Hematopoietic multipotent progenitor cell treated with erythropoietin and hydrocortisone succinate and interleukin-3 and kit ligand, for 15 days (in vitro differentiated cells): ENCODE measurements at regions not wholly inside any gene's neighbourhood (a gene's known extent, or its start where the extent isn't known, plus 50 kb on each side); places are given as distances from the start of the nearest gene placed in this dataset.
"Not testable (repeated sequence)": the region's sequence is repeated elsewhere in the genome, so short reads cannot be mapped to it uniquely, and the experiment has no call there.

Source experiments
- DNase-seq: peaks from one replicate; pipeline ENCODE4 v3.0.0-alpha.2; 2015; ENCODE audit warnings: low spot score

DNA sequence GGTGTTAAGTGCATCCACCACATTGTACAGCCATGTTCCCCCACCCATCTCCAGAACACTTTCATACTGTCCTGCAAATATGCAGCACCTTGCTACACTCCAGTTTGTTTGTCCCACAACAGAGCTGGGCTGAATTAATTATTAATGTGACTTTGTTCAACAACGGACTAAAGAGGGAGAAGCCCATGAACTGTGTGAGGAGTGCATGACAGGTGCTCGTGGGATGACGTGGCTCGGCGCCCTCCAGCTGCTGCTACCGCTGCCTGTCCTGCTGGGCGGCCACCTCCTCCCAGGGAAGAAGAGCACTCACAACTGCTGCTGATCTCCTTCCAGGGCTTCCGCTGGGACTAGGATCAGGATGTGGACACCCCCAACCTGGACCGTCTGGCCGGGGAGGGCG lies 111.2 kb upstream of the DEFB108B start:
- not testable (repeated sequence) for DNase-seq

DNA sequence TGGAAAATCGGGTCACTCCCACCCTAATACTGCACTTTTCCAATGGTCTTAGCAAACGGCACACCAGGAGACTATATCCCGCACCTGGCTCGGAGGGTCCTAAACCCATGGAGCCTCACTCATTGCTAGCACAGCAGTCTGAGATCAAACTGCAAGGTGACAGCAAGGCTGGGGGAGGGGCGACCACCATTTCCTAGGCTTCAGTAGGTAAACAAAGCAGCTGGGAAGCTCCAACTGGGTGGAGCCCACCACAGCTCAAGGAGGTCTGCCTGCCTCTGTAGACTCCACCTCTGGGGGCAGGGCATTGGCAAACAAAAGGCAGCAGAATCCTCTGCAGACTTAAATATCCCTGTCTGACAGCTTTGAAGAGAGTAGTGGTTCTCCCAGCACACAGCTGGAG lies 109.0 kb upstream of the DEFB108B start:
- not testable (repeated sequence) for DNase-seq

DNA sequence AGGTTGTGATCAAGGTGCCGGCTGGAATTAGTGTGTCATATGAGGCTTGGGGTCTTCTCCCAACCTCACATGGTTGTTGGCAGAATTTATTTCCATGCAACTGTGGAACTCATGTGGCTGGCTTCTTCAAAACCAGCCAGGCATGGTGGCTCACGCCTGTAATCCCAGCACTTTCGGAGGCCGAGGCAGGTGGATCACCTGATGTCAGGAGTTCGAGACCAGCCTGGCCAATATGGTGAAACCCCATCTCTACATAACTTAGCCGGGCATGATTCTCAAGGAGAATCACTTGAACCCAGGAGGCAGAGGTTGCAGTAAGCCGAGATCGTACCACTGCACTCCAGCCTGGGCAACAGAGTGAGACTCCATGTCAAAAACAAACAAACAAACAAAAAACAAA lies 102.3 kb upstream of the DEFB108B start:
- not testable (repeated sequence) for DNase-seq

DNA sequence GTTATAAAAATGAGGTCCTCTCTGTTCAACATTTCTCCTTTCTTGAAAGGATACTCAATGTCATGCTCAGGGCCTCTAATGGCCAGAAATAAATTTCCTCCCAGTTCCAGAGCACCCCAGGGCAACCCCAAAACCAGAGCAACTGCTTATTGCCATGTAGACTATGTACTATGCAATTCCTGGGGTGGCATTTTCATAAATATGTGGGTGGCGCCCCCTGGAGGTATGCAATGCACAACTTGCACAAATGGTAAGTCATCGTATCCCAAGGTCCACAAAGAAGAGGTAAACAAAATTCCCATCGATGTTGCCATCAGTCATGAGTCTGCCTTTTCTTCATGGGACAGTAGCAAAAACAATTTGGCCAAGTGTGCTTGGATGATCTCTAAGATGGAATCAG lies 98.6 kb upstream of the DEFB108B start:
- DNase-seq = peak; percentile 19

DNA sequence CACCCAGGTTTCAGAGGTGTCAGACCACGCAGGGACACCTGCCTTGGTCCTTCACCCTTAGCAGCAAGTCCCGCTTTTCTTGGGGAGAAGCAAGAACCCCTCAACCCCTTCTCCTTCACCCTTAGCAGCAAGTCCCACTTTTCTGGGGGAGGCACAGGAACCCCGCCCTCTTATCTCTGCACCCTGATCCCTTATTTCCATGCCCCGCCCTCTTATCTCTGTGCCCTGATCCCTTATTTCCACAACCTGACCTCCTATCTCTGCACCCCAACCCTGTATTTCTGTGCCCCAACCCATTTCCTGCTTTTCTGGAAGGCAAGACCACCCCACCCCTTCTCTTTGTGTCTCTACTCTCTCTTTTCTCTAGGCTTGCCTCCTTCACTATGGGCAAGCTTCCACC lies 94.7 kb upstream of the DEFB108B start:
- peak; percentile 12 for DNase-seq

DNA sequence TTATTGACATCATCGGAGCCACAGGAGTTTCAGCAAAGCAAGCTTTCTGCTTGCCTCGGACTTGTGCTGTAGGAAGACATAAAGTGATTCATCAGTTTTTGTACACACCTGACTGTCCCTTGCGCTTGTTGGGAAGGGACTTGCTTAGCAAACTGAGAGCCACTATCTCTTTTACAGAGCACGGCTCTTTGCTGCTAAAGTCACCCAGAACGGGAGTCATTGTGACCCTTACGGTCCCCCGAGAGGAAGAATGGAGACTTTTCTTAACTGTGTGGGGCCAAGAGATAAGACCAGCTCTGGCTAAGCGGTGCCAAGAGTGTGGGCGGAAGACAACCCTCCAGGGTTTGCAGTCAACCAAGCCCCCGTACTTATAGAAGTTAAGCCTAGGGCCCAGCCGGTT lies 89.6 kb upstream of the DEFB108B start:
- DNase-seq = peak; percentile 66

DNA sequence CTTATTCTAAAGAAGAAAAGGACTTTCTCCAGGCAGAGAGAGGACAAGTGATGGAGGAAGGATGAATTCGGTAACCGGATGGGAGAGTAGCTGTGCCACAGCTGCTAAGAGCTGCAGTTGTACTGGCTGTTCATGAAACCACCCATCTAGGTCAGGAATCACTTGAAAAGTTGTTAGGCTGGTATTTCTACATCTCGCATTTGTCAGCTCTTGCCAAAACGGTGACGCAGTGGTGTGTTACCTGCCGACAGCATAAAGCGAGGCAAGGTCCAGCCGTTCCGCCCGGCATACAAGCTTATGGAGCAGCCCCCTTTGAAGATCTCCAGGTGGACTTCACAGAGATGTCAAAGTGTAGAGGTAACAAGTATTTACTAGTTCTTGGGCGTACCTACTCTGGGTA lies 87.3 kb upstream of the DEFB108B start:
- not testable (repeated sequence) for DNase-seq

DNA sequence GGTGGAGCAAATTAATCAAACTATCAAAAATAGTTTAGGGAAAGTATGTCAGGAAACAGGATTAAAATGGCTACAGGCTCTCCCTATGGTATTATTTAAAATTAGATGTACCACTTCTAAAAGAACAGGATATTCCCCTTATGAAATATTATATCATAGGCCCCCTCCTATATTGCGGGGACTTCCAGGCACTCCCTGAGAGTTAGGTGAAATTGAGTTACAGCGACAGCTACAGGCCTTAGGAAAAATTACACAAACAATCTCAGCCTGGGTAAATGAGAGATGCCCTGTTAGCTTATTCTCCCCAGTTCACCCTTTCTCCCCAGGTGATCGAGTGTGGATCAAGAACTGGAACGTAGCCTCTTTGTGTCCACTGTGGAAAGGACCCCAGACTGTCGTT lies 86.7 kb upstream of the DEFB108B start:
- DNase-seq = not testable (repeated sequence)

DNA sequence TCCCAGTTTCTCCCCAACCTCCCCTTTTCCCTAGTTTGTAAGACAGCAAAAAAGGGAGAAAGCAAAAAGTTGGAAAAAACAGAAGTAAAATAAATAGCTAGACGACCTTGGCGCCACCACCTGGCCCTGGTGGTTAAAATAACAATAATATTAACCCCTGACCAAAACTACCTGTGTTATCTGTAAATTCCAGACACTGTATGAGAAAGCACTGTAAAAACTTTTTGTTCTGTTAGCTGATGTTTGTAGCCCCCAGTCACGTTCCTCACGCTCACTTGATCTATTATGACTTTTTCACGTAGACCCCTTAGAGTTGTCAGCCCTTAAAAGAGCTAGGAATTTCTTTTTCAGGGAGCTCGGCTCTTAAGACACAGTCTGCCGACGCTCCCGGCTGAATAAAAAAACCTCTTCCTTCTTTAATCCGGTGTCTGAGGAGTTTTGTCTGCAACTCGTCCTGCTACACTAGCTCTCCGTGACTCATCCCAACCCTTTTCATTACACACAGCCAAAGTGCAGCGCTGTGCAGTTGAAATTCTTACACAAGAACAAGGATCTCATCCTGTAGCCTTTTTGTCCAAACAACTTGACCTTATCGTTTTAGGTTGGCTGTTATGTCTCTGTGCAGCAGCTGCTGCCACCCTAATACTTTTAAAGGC lies 83.9 kb upstream of the DEFB108B start:
- not testable (repeated sequence) for DNase-seq

DNA sequence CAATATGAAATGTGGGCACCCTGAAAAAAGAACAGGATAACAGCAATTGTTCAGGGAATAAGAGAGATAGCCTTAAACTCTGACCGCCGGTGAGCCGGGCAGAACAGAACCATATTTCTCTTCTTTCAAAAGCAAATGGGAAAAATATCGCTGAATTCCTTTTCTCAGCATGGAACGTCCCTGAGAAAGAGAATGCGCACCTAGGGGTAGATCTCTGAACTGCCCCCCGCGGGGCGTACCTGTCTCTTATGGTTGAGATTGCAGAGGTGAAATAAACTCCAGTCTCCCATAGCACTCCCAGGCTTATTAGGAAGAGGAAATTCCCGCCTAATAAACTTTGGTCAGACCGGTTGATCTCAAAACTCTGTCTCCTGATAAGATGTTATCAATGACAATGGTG lies 82.1 kb upstream of the DEFB108B start:
- DNase-seq = not testable (repeated sequence)

DNA sequence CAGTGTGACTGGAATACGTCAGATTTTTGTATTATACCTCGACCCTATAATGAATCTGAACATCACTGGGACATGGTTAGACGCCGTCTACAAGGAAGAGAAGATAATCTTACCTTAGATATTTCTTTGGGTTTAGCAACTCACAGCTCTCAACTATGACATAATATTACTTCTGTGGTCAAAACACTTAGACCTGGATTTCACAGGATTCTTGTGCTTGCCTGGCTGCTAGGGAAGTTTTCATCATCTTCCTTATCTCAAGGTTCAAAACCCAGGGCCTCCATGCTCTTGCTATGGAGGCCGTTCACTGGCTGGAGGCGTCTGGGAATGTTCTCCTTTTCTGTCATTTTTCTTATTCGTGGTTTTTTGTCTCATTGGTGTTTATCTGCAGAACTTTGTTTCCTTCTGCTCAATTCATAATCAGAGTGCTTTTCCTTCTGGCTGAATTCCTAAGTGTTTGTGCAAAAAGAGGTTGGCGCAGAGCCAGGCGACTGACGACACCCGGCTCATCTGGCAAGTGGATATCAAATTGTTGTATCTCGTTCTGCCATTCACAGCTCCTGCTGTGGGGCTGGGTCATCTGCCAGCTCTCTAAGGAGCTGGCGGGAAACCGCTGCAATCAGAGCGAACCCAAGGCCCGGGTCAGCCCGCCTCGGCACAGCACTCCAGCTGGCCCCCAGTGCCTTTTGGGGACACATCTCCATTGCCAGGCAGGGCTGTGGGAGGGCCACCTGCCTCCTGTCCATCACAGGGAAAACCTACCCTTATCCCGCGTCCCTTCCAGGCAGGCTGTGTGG lies 68.1 kb upstream of the DEFB108B start:
- not testable (repeated sequence) for DNase-seq

DNA sequence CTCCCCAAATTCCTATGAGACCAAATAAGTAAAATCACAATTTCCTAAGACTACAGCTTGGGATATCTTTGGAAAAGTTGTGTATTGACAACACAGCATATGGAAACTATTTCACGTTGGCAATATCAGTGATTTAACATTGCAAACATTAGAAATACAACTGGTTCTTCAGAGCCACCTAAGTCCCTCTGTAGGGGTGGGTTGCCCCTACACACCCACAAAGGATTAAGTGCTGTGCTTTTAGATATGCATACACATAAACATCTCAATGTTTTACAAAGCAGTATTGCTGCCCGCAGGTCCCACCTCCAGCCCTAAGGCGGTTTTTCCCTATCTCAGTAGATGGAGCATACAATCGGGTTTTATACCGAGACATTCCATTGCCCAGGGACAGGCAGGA lies 66.0 kb upstream of the DEFB108B start:
- not testable (repeated sequence) for DNase-seq

DNA sequence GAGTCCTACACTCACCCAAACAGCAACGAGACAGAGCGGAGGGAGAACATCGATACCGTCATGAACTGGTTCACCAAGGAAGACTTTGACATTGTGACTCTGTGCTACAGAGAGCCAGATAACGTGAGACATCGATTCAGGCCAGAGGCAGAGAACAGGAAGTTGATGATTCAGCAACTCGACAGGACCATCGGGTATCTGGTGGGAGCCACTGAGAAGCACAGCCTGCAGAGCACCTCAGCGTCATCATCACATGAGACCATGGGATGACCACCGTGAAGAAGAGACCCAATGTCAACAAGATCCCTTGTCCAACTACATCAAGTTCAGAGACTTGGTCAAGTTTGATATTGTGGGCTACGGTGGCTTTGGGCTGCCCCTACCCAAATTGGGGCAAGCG lies 60.8 kb upstream of the DEFB108B start:
- not testable (repeated sequence) for DNase-seq

DNA sequence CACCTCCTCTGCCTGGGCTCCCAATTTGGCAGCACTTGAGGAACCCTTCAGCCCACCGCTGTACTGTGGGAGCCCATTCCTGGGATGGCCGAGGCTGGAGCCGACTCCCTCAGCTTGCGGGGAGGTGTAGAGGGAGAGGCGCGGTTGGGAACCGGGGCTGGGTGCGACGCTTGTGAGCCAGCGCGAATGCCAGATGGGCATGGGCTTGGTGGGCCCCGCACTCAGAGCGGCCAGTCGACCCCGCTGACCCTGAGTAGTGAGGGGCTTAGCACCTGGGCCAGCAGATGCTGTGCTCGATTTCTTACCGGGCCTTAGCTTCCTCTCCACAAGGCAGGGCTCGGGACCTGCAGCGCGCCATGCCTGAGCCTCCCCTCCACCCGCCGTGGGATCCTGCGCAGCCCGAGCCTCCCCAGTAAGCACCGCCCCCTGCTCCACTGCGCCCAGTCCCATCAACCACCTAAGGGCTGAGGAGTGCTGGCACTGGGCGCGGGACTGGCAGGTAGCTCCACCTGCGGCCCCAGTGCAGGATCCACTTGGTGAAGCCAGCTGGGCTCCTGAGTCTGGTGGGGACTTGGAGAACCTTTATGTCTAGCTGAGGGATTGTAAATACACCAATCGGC lies 58.3 kb upstream of the DEFB108B start:
- no peak for DNase-seq

DNA sequence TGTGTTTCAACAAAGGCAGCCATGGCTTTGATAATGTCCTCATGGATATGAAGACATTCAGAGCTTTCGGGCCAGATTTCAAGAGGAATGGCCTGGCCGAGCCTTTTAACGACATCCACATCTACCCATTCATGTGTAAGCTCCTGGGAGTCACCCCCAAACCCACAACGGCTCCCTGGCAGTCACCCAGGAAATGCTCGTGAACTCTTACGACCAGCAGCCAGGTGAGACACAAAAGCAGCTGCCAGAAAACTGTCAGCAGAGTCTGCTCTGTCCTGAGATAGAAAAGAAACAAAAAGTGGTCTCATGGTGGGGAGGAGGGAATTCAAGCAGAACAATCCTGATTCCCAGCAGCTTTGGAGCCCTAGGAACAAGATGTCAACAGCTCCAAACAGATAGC lies 52.9 kb upstream of the DEFB108B start:
- not testable (repeated sequence) for DNase-seq

DNA sequence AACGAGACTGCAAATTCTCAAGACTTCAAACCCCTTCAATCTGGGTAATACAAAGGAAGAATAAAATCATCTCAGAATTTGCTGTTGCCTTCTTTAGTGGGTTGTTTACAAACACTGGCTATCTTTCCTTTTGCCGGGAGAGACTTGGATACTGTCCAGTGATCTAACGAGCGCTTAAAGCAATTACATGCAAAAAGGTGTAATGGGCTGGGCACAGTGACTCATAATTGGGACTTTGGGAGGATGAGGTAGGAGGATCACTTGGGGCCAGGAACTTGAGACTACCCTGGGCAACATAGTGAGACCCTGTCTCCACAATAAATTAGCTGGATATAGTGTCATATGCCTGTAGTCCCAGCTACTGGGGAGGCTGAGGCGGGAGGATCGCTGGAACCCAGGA lies 52.2 kb upstream of the DEFB108B start:
- not testable (repeated sequence) for DNase-seq

DNA sequence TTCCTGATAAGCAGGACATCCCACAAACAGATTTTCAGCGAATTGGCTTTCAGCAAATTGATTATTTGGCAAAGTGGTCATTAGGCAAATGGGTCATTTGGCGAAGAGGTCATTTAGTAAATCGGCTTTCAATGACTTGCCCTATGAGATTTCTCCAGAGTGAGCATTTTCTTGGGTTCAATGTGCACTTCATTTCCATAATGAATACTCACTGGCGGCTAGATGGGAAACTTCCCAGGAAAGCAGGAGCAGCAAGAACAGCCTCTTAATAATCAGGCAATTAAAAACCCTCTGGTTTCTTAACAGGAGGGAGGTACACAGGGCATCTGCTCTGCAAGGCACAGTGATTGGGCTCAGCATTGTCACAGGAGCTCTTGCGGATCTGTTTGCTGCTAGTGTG lies 51.5 kb upstream of the DEFB108B start:
- not testable (repeated sequence) for DNase-seq

DNA sequence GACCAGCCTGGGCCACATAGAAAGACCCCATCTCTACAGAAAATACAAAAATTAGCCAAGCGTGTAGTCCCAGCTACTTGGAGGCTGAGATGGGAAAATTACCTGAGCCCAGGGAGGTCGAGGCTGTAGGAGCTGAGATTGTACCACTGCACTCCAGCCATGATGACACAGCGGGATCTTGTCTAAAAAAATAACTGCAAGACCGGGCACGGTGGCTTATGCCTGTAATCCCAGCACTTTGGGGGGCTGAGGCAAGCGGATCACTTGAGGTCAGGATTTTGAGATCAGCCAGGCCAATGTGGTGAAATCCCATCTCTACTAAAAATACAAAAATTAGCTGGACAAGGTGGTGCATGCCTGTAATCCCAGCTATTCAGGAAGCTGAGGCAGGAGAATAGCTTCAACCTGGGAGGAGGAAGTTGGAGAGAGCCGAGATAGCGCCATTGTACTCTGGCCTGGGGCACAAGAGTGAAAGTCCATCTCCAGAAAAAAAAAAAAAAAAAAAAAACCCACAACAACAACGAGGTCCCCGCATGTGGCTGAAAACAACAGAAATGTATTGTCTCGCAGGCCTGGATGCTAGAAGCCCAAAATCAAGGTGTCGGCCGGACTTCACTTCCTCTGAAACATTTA lies 50.7 kb upstream of the DEFB108B start:
- not testable (repeated sequence) for DNase-seq

DNA sequence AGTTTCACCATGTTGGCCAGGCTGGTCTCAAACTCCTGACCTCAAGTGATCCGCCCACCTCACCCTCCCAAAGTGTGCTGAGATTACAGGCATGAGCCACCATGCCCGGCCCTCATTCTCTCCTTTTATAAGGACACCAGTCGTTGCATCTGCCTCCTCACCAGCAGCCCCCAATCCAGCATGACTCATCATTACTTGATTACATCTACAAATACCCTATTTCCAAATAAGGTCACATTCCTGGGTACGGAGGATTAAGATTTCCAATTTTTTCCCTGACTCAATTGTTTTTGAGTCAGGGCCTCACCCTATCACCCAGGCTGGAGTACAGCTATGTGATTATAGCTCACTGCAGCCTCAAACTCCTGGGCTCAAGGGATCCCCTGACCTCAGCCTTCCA lies 49.8 kb upstream of the DEFB108B start:
- not testable (repeated sequence) for DNase-seq
